ENCODE measurements at regions not wholly inside any gene's neighbourhood (a gene's known extent, or its start where the extent isn't known, plus 50 kb on each side); places are given as distances from the start of the nearest gene placed in this dataset.

- Histone ChIP-seq H2AFZ (ENCODE audit: low read depth) (no peak overlapping the region), H3K9me3 (no peaks in the 10 kb centered on the region)
- CTCF ChIA-PET = interaction anchor here (0.7 to 0.9 kb wide), 2 partner anchors 12 to 1920 kb away, joined by 3 read pairs; no protein-coding TSS in a partner anchor
Observed at GRCh38 chr2:160870729-160871465, 289.3 kb upstream of the TANK start.

More at GRCh38 chr2:160870729-160871465, 289.3 kb upstream of the TANK start:
- POLR2A ChIA-PET = no interaction called here
- no peak overlapping the region for H3K9ac ChIP-seq
- H3K79me2 ChIP-seq (ENCODE audit: insufficient read depth) = no peaks in the 10 kb centered on the region
- no peaks in the 10 kb centered on the region for H3K27me3 ChIP-seq (ENCODE audit: insufficient read depth)
- no peaks in the 10 kb centered on the region for H4K20me1 ChIP-seq (ENCODE audit: insufficient read depth)
- WGBS (ENCODE audit: low lambda C conversion rate) = 56% methylated on average over 6 of the region's 6 CpGs
- H3K4me1 ChIP-seq (ENCODE audit: control insufficient read depth in 1 of 2, insufficient read depth in 2 of 2, low read depth in 1 of 2, low read length in 1 of 2) = peaks cover 0 to 5% of the 10 kb centered on the region in 2 experiments; a peak in 1 of 4 replicates
- no peak overlapping the region for H3K4me3 ChIP-seq (ENCODE audit: low read depth in 2 of 2, low read length in 1 of 2)
- DNase-seq = no peak
- TF ChIP-seq POLR2AphosphoS5 (IDR thresholded peaks at IDR 0.05; ENCODE audit: low read depth, low read length) (no peak), ZBTB33 (IDR thresholded peaks at IDR 0.05; ENCODE audit: borderline replicate concordance, low read depth) (no peak), REST (IDR thresholded peaks at IDR 0.05; ENCODE audit: low read depth, low read length) (no peak), JUND (IDR thresholded peaks at IDR 0.05) (no peak), TEAD4 (IDR thresholded peaks at IDR 0.05; ENCODE audit: borderline replicate concordance, insufficient read depth) (no peak)
- H3K27ac ChIP-seq (ENCODE audit: low read depth in 2 of 2, low read length in 1 of 2) = no peak overlapping the region; a peak in 1 of 4 replicates
- H3K9me2 ChIP-seq = no peaks in the 10 kb centered on the region
- H3K4me2 ChIP-seq = no peak overlapping the region
- H3K36me3 ChIP-seq (replicated peaks in 1 of 2; ENCODE audit: control insufficient read depth in 1 of 2, insufficient read depth in 2 of 2, low read length in 1 of 2) = no peaks in the 10 kb centered on the region
- no peaks in the 10 kb centered on the region for H3F3A ChIP-seq (replicated peaks; ENCODE audit: insufficient read depth)

Data from SK-N-SH (cell line).